ENCODE measurements at regions not wholly inside any gene's neighbourhood (a gene's known extent, or its start where the extent isn't known, plus 50 kb on each side); places are given as distances from the start of the nearest gene placed in this dataset.
"Not testable (repeated sequence)": the region's sequence is repeated elsewhere in the genome, so short reads cannot be mapped to it uniquely, and the experiment has no call there.

GRCh38 chr3:150357923-150358607, 50.0 kb upstream of the TSC22D2 start:
- DNase-seq = no peak

- DNase-seq = no peak
Measured at GRCh38 chr3:150357140-150357539, 51.0 kb upstream of the TSC22D2 start.

- no peak for DNase-seq
Measured at GRCh38 chr3:150355574-150355973, 52.5 kb upstream of the TSC22D2 start.

GRCh38 chr3:150352931-150353330, 55.2 kb upstream of the TSC22D2 start:
- DNase-seq = no peak

GRCh38 chr3:150351398-150351797, 56.7 kb upstream of the TSC22D2 start:
- DNase-seq = no peak

- DNase-seq = no peak
Measured at GRCh38 chr3:150349314-150350097, 58.6 kb upstream of the TSC22D2 start.

GRCh38 chr3:150348500-150348899, 59.6 kb upstream of the TSC22D2 start:
- DNase-seq = no peak

- no peak for DNase-seq
Measured at GRCh38 chr3:150346981-150347863, 60.9 kb upstream of the TSC22D2 start.

- DNase-seq = no peak
Measured at GRCh38 chr3:150346266-150346665, 61.8 kb upstream of the TSC22D2 start.

GRCh38 chr3:150345021-150345538, 63.0 kb upstream of the TSC22D2 start:
- no peak for DNase-seq

- DNase-seq = no peak
Measured at GRCh38 chr3:150344079-150344759, 63.9 kb upstream of the TSC22D2 start.

GRCh38 chr3:150342896-150343467, 65.1 kb upstream of the TSC22D2 start:
- DNase-seq = no peak

- DNase-seq = no peak
Measured at GRCh38 chr3:150341891-150342290, 66.2 kb upstream of the TSC22D2 start.

GRCh38 chr3:150336363-150336762, 71.7 kb upstream of the TSC22D2 start:
- not testable (repeated sequence) for DNase-seq

- DNase-seq = no peak
Measured at GRCh38 chr3:150335631-150336030, 72.5 kb upstream of the TSC22D2 start.

- no peak for DNase-seq
Measured at GRCh38 chr3:150334974-150335373, 73.1 kb upstream of the TSC22D2 start.

GRCh38 chr3:150333477-150333876, 74.6 kb upstream of the TSC22D2 start:
- DNase-seq = no peak

GRCh38 chr3:150331978-150332568, 76.0 kb upstream of the TSC22D2 start:
- DNase-seq = no peak

- DNase-seq = no peak
Measured at GRCh38 chr3:150330872-150331271, 77.2 kb upstream of the TSC22D2 start.

- DNase-seq = no peak
Measured at GRCh38 chr3:150330174-150330573, 77.9 kb upstream of the TSC22D2 start.

- DNase-seq = no peak
Measured at GRCh38 chr3:150329408-150329807, 78.7 kb upstream of the TSC22D2 start.

GRCh38 chr3:150328654-150329040, 79.5 kb upstream of the TSC22D2 start:
- no peak for DNase-seq

All from NCI-H1048 (cell line).